Bronchial epithelial cell (primary cell): ENCODE measurements at regions not wholly inside any gene's neighbourhood (a gene's known extent, or its start where the extent isn't known, plus 50 kb on each side); places are given as distances from the start of the nearest gene placed in this dataset.

Experiments used
- DNase-seq: peaks from one replicate; pipeline ENCODE4 v3.0.0-alpha.2; 2010; ENCODE audit warnings: low read depth
- FAIRE-seq: peaks from 2 replicates; lab custom pipeline; 2011; peaks lifted over from hg19 to GRCh38; lab: Jason Lieb, UNC
- H3K27me3 ChIP-seq: 2 replicates; pipeline ENCODE4 v1.5.1; 2011; ENCODE audit warnings: low read length; ENCODE audit not compliant: control insufficient read depth, insufficient read depth
- H3K36me3 ChIP-seq: 2 replicates; pipeline ENCODE4 v1.5.1; 2011; ENCODE audit warnings: low read length; ENCODE audit not compliant: control insufficient read depth, insufficient read depth
- H3K4me3 ChIP-seq: 2 replicates; pipeline ENCODE4 v1.5.1; 2011; ENCODE audit warnings: mild to moderate bottlenecking, low read depth, low read length, control low read depth
- CTCF ChIP-seq: IDR thresholded peaks from 2 replicates; pipeline ENCODE4 v1.5.1; 2011; ENCODE audit warnings: mild to moderate bottlenecking, moderate library complexity, low read length, control low read depth, inconsistent platforms; ENCODE audit not compliant: insufficient read depth, severe bottlenecking

- DNase-seq (peak; percentile 7), FAIRE-seq (no peak)
- TF ChIP-seq CTCF, result no peak
- Histone ChIP-seq H3K4me3 (no peak overlapping the region), H3K27me3 (no peaks in the 10 kb centered on the region), H3K36me3 (no peaks in the 10 kb centered on the region)
Observed at GRCh38 chr10:81116990-81117389, 579.3 kb downstream of the SH2D4B start.

- no peak for TF ChIP-seq CTCF
- Histone ChIP-seq H3K27me3 (no peaks in the 10 kb centered on the region), H3K4me3 (no peak overlapping the region), H3K36me3 (no peaks in the 10 kb centered on the region)
- DNase-seq (no peak), FAIRE-seq (no peak)
Observed at GRCh38 chr10:81127931-81128330, 590.2 kb downstream of the SH2D4B start.

GRCh38 chr10:81130014-81130413 is 592.3 kb downstream of the SH2D4B start:
- H3K27me3 ChIP-seq, result no peaks in the 10 kb centered on the region
- no peaks in the 10 kb centered on the region for H3K36me3 ChIP-seq
- no peak for DNase-seq
- H3K4me3 ChIP-seq, result no peak overlapping the region
- no peak for FAIRE-seq
- TF ChIP-seq CTCF, result no peak

GRCh38 chr10:81135851-81136250 is 598.1 kb downstream of the SH2D4B start:
- no peaks in the 10 kb centered on the region for H3K36me3 ChIP-seq
- no peak for DNase-seq
- no peak for FAIRE-seq
- no peaks in the 10 kb centered on the region for H3K27me3 ChIP-seq
- no peak overlapping the region for H3K4me3 ChIP-seq
- TF ChIP-seq CTCF, result no peak

- Histone ChIP-seq H3K27me3 (no peaks in the 10 kb centered on the region), H3K4me3 (no peak overlapping the region), H3K36me3 (no peaks in the 10 kb centered on the region)
- TF ChIP-seq CTCF, result no peak
- FAIRE-seq (no peak), DNase-seq (no peak)
Observed at GRCh38 chr10:81136261-81136660, 598.6 kb downstream of the SH2D4B start.

- TF ChIP-seq CTCF, result no peak
- no peaks in the 10 kb centered on the region for H3K27me3 ChIP-seq
- H3K36me3 ChIP-seq, result no peaks in the 10 kb centered on the region
- DNase-seq (no peak), FAIRE-seq (no peak)
- no peak overlapping the region for H3K4me3 ChIP-seq
Observed at GRCh38 chr10:81145975-81146374, 608.3 kb downstream of the SH2D4B start.
